Thyroid gland (tissue), 4 donors: ENCODE measurements at regions not wholly inside any gene's neighbourhood (a gene's known extent, or its start where the extent isn't known, plus 50 kb on each side); places are given as distances from the start of the nearest gene placed in this dataset.

ENCODE experiments used
- DNase-seq, 2 donors: peaks; one replicate each; pipeline ENCODE4 v3.0.0-alpha.2; 2019
- H3K27ac ChIP-seq, 3 donors: fragments of 200-600 bp; sonication (generic); 1 replicate in 2 of 3; 2 replicates in 1 of 3; pipeline ENCODE4 v1.5.1; 2016 to 2019; ENCODE audit warnings: mild to moderate bottlenecking in 1 of 3, moderate library complexity in 1 of 3
- H3K27me3 ChIP-seq: fragments of 200-600 bp; sonication (generic); one replicate; pipeline ENCODE4 v1.5.1; 2019
- H3K36me3 ChIP-seq, 2 donors: fragments of 200-600 bp; sonication (generic); one replicate each; pipeline ENCODE4 v1.5.1; 2016 to 2019
- H3K4me1 ChIP-seq, 2 donors: fragments of 200-600 bp; sonication (generic); one replicate each; pipeline ENCODE4 v1.5.1; 2017 to 2019
- H3K4me3 ChIP-seq, 3 donors: fragments of 200-600 bp; sonication (generic); replicated peaks in 1 of 3; 1 replicate in 2 of 3; 2 replicates in 1 of 3; pipeline ENCODE4 v1.5.1; 2016; ENCODE audit warnings: mild to moderate bottlenecking in 1 of 3
- H3K9me3 ChIP-seq: fragments of 200-600 bp; sonication (generic); one replicate; pipeline ENCODE4 v1.5.1; 2017
- CTCF ChIP-seq, 6 experiments: fragments of 200-600 bp in 3 of 6; fragments of 450-650 bp in 3 of 6; sonication (generic) in 3 of 6; IDR thresholded peaks; one replicate each; pipeline ENCODE4 v1.5.1; 2016 to 2019; ENCODE audit warnings: antibody characterized with exemption in 6 of 6, mild to moderate bottlenecking in 2 of 6, inconsistent platforms in 1 of 6, moderate library complexity in 1 of 6
- POLR2A ChIP-seq, 2 donors: fragments of 450-650 bp; IDR thresholded peaks; one replicate each; pipeline ENCODE4 v1.6.1; 2017; ENCODE audit warnings: antibody characterized with exemption in 2 of 2, mild to moderate bottlenecking in 2 of 2, moderate library complexity in 1 of 2
- WGBS, 2 donors: methylation state at CpG; one replicate each; pipeline ENCODE4 v1.1.5; 2017; 5-methylcytosine and 5-hydroxymethylcytosine counted together
- intact Hi-C: fragments of 100-400 bp; cut with DNase I; formaldehyde crosslinking; loops from one replicate; pipeline ENCODE4 v1.15.1; 2023

GRCh38 chr12:93177208-93178153 is 200.2 kb upstream of the NUDT4 start:
- intact Hi-C loops = no loop called here
- no peaks in the 10 kb centered on the region for H3K36me3 ChIP-seq
- H3K27ac ChIP-seq = peak overlapping the region in 1 of 3 donors; percentile 57
- no peak for TF ChIP-seq POLR2A (IDR thresholded peaks at IDR 0.05)
- TF ChIP-seq CTCF (IDR thresholded peaks at IDR 0.05) = no peak
- no peaks in the 10 kb centered on the region for H3K9me3 ChIP-seq
- no peaks in the 10 kb centered on the region for H3K27me3 ChIP-seq
- WGBS, 2 donors = 86 to 93% methylated on average over 9 of the region's 9 CpGs
- DNase-seq = no peak
- no peak overlapping the region for H3K4me3 ChIP-seq
- H3K4me1 ChIP-seq = peaks cover 0 to 12% of the 10 kb centered on the region in 2 donors

- Histone ChIP-seq H3K36me3 (no peaks in the 10 kb centered on the region), H3K4me3 (no peak overlapping the region), H3K27me3 (no peaks in the 10 kb centered on the region), H3K27ac (no peak overlapping the region), H3K4me1 (peaks cover 0 to 10% of the 10 kb centered on the region in 2 donors), H3K9me3 (no peaks in the 10 kb centered on the region)
- no peak for TF ChIP-seq CTCF (IDR thresholded peaks at IDR 0.05)
- no peak for TF ChIP-seq POLR2A (IDR thresholded peaks at IDR 0.05)
- WGBS, 2 donors = 88 to 90% methylated on average over 4 of the region's 4 CpGs
- intact Hi-C loops = no loop called here
- no peak for DNase-seq
Observed at GRCh38 chr12:93178154-93178878, 199.4 kb upstream of the NUDT4 start.

GRCh38 chr12:93179792-93180191 is 197.9 kb upstream of the NUDT4 start:
- H3K4me1 ChIP-seq = peaks cover 11 to 14% of the 10 kb centered on the region in 2 donors
- WGBS, 2 donors = 95 to 96% methylated on average over 6 of the region's 6 CpGs

GRCh38 chr12:93180566-93180965 is 197.2 kb upstream of the NUDT4 start:
- WGBS, 2 donors = 92 to 96% methylated on average over 2 of the region's 2 CpGs
- TF ChIP-seq POLR2A (IDR thresholded peaks at IDR 0.05) = no peak
- TF ChIP-seq CTCF (IDR thresholded peaks at IDR 0.05) = no peak
- intact Hi-C loops = no loop called here

More at GRCh38 chr12:93179792-93180191, 197.9 kb upstream of the NUDT4 start:
- Histone ChIP-seq H3K27me3 (no peaks in the 10 kb centered on the region), H3K9me3 (no peaks in the 10 kb centered on the region), H3K27ac (no peak overlapping the region), H3K36me3 (no peaks in the 10 kb centered on the region), H3K4me3 (no peak overlapping the region)
- TF ChIP-seq CTCF (IDR thresholded peaks at IDR 0.05) (no peak), POLR2A (IDR thresholded peaks at IDR 0.05) (no peak)
- DNase-seq = no peak
- intact Hi-C loops = no loop called here

More at GRCh38 chr12:93180566-93180965, 197.2 kb upstream of the NUDT4 start:
- Histone ChIP-seq H3K27me3 (no peaks in the 10 kb centered on the region), H3K27ac (no peak overlapping the region), H3K4me1 (peaks cover 11 to 19% of the 10 kb centered on the region in 2 donors), H3K36me3 (no peaks in the 10 kb centered on the region), H3K9me3 (no peaks in the 10 kb centered on the region), H3K4me3 (no peak overlapping the region)
- no peak for DNase-seq
